ENCODE measurements at regions not wholly inside any gene's neighbourhood (a gene's known extent, or its start where the extent isn't known, plus 50 kb on each side); places are given as distances from the start of the nearest gene placed in this dataset.

DNA sequence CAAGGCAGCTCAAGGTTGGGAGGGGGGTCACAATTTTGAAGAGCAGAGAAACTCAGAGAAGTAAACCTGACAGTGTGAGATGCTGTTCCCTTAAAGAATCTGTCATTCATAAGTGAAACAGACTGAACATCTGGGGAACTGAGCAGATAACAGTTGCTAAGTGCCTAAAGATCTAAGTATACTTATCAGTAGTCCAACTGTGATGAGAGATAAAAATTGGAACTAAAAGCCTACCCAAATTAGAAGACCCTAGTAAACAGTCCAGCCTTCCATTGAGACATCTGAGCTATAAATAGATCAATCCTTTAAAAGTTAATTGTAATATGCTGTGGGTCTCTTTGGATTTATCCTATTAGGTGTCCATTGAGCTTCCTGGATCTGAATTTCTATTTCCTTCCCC is 692.8 kb upstream of the ZNF608 start:
- no peaks in the 10 kb centered on the region for H4K20me1 ChIP-seq (ENCODE audit: control insufficient read depth, insufficient read depth)
- DNase-seq (ENCODE audit: low read depth, low spot score): no peak
- no peaks in the 10 kb centered on the region; the same call in 2 of the 3 replicates for H3K9me3 ChIP-seq (replicated peaks; ENCODE audit: control insufficient read depth, insufficient read depth, low read length)
- no peak for ATAC-seq
- H3K4me1 ChIP-seq (ENCODE audit: control insufficient read depth, insufficient read depth, low read length): peaks cover 5% of the 10 kb centered on the region
- no peak overlapping the region for H3K27ac ChIP-seq (ENCODE audit: control insufficient read depth, insufficient read depth)
- TF ChIP-seq NKRF (conservative IDR thresholded peaks at IDR 0.05): no peak
- TF ChIP-seq DPF2 (IDR thresholded peaks at IDR 0.05): no peak
- BruUV-seq (replicated peaks): no TSS peak
- no peaks in the 10 kb centered on the region for H3K36me3 ChIP-seq (ENCODE audit: control insufficient read depth in 2 of 2, insufficient read depth in 2 of 2, low read length in 1 of 2)
- ChIA-PET CTCF (no interaction called here), RAD21 (ENCODE audit: unreplicated experiment) (no interaction called here), POLR2A (no interaction called here), SMC1A (ENCODE audit: uncharacterized antibody, unreplicated experiment) (no interaction called here)
- no peak for FAIRE-seq
- in situ Hi-C loops (cut with MboI): no loop called here
- no peak overlapping the region for H3K9ac ChIP-seq (ENCODE audit: control insufficient read depth, insufficient read depth, low read length)
- H3K4me2 ChIP-seq (ENCODE audit: control insufficient read depth, insufficient read depth): no peak overlapping the region
- no peaks in the 10 kb centered on the region for H3K27me3 ChIP-seq (replicated peaks in 1 of 2; ENCODE audit: control insufficient read depth in 2 of 2, insufficient read depth in 2 of 2, low read length in 1 of 2)
- H3K4me3 ChIP-seq: no peak overlapping the region
- no peak overlapping the region for H2AFZ ChIP-seq (ENCODE audit: control insufficient read depth, low read depth, low read length)
- intact Hi-C loops (cut with micrococcal nuclease; ENCODE audit: unreplicated experiment): no loop called here
- no peaks in the 10 kb centered on the region for H3K79me2 ChIP-seq (ENCODE audit: control insufficient read depth, insufficient read depth, low read length)

DNA sequence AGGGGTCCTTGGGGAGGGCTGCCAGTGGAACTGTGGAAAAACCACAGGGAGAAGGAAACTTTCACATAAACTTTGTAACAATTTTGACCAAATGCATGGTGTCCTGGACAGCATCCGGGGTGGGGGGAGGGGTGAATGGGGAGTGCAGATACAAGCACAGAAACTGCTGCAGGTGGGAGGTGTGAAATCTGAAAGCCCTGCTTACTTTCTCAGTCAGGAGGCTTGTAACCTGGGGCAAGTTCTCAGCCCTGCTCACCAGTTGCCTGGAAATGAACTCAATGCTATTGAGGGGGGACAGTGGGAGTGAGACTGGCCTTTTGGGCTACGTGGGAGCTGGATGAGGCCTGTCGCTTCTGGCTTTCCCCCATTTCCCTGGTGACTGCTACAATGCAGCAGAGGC is 694.5 kb upstream of the ZNF608 start:
- H3K79me2 ChIP-seq (ENCODE audit: control insufficient read depth, insufficient read depth, low read length): no peaks in the 10 kb centered on the region
- no peak overlapping the region for H3K27ac ChIP-seq (ENCODE audit: control insufficient read depth, insufficient read depth)
- ChIA-PET POLR2A (no interaction called here), SMC1A (ENCODE audit: uncharacterized antibody, unreplicated experiment) (interaction anchor here (0.7 to 1.1 kb wide), 2 partner anchors 13 to 485 kb away, joined by 3 to 5 read pairs; no protein-coding TSS in a partner anchor), RAD21 (ENCODE audit: unreplicated experiment) (no interaction called here), CTCF (no interaction called here)
- no peaks in the 10 kb centered on the region for H3K36me3 ChIP-seq (ENCODE audit: control insufficient read depth in 2 of 2, insufficient read depth in 2 of 2, low read length in 1 of 2)
- WGBS (ENCODE audit: insufficient coverage, insufficient replicate concordance, low lambda C conversion rate, missing lambda C conversion rate): 13% methylated on average over 3 of the region's 3 CpGs
- no peak for DNase-seq (ENCODE audit: low read depth, low spot score)
- no peak overlapping the region for H3K4me3 ChIP-seq
- H3K4me2 ChIP-seq (ENCODE audit: control insufficient read depth, insufficient read depth): no peak overlapping the region
- H2AFZ ChIP-seq (ENCODE audit: control insufficient read depth, low read depth, low read length): no peak overlapping the region
- no peaks in the 10 kb centered on the region for H3K27me3 ChIP-seq (replicated peaks in 1 of 2; ENCODE audit: control insufficient read depth in 2 of 2, insufficient read depth in 2 of 2, low read length in 1 of 2)
- no peaks in the 10 kb centered on the region for H4K20me1 ChIP-seq (ENCODE audit: control insufficient read depth, insufficient read depth)
- peaks cover 5% of the 10 kb centered on the region for H3K4me1 ChIP-seq (ENCODE audit: control insufficient read depth, insufficient read depth, low read length)
- H3K9me3 ChIP-seq (replicated peaks; ENCODE audit: control insufficient read depth, insufficient read depth, low read length): no peaks in the 10 kb centered on the region; the same call in 2 of the 3 replicates
- no TSS peak for BruUV-seq (replicated peaks)
- FAIRE-seq: no peak
- in situ Hi-C loops (cut with MboI): no loop called here
- peak; percentile 35; the same call in 1 of the 3 replicates for ATAC-seq
- intact Hi-C loops (cut with micrococcal nuclease; ENCODE audit: unreplicated experiment): no loop called here
- no peak overlapping the region for H3K9ac ChIP-seq (ENCODE audit: control insufficient read depth, insufficient read depth, low read length)
- TF ChIP-seq IKZF1 (conservative IDR thresholded peaks at IDR 0.05) (no peak), YY1 (IDR thresholded peaks at IDR 0.05; ENCODE audit: low read depth, low read length) (no peak), YBX1 (IDR thresholded peaks at IDR 0.05) (no peak), SP1 (IDR thresholded peaks at IDR 0.05; ENCODE audit: low read depth, low read length) (no peak), RFX5 (IDR thresholded peaks at IDR 0.05; ENCODE audit: low read depth, low read length) (no peak), NFXL1 (IDR thresholded peaks at IDR 0.05; ENCODE audit: borderline replicate concordance) (no peak), HDAC6 (IDR thresholded peaks at IDR 0.05; ENCODE audit: unreplicated experiment) (no peak), JUNB (IDR thresholded peaks at IDR 0.05) (no peak), CHD4 (IDR thresholded peaks at IDR 0.05) (no peak)
- TF ChIP-seq, protein P1, sequence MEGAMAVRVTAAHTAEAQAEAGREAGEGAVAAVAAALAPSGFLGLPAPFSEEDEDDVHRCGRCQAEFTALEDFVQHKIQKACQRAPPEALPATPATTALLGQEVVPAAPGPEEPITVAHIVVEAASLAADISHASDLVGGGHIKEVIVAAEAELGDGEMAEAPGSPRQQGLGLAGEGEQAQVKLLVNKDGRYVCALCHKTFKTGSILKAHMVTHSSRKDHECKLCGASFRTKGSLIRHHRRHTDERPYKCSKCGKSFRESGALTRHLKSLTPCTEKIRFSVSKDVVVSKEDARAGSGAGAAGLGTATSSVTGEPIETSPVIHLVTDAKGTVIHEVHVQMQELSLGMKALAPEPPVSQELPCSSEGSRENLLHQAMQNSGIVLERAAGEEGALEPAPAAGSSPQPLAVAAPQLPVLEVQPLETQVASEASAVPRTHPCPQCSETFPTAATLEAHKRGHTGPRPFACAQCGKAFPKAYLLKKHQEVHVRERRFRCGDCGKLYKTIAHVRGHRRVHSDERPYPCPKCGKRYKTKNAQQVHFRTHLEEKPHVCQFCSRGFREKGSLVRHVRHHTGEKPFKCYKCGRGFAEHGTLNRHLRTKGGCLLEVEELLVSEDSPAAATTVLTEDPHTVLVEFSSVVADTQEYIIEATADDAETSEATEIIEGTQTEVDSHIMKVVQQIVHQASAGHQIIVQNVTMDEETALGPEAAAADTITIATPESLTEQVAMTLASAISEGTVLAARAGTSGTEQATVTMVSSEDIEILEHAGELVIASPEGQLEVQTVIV (IDR thresholded peaks at IDR 0.05; ENCODE audit: borderline replicate concordance, partially characterized antibody): no peak
- TF ChIP-seq, protein P2, sequence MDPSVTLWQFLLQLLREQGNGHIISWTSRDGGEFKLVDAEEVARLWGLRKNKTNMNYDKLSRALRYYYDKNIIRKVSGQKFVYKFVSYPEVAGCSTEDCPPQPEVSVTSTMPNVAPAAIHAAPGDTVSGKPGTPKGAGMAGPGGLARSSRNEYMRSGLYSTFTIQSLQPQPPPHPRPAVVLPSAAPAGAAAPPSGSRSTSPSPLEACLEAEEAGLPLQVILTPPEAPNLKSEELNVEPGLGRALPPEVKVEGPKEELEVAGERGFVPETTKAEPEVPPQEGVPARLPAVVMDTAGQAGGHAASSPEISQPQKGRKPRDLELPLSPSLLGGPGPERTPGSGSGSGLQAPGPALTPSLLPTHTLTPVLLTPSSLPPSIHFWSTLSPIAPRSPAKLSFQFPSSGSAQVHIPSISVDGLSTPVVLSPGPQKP (IDR thresholded peaks at IDR 0.05; ENCODE audit: low read depth, low read length): no peak
- TF ChIP-seq, protein P3, sequence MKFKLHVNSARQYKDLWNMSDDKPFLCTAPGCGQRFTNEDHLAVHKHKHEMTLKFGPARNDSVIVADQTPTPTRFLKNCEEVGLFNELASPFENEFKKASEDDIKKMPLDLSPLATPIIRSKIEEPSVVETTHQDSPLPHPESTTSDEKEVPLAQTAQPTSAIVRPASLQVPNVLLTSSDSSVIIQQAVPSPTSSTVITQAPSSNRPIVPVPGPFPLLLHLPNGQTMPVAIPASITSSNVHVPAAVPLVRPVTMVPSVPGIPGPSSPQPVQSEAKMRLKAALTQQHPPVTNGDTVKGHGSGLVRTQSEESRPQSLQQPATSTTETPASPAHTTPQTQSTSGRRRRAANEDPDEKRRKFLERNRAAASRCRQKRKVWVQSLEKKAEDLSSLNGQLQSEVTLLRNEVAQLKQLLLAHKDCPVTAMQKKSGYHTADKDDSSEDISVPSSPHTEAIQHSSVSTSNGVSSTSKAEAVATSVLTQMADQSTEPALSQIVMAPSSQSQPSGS (IDR thresholded peaks at IDR 0.05; ENCODE audit: low read length): no peak

Data from GM12878 (cell line).